Fibroblast of skin of scalp (primary cell): ENCODE measurements at regions not wholly inside any gene's neighbourhood (a gene's known extent, or its start where the extent isn't known, plus 50 kb on each side); places are given as distances from the start of the nearest gene placed in this dataset.

Source experiments
- DNase-seq: peaks from one replicate; pipeline ENCODE4 v3.0.0-alpha.2; 2013

GRCh38 chr5:86780018-86780417 lies 162.3 kb downstream of the COX7C start:
- no peak for DNase-seq

- DNase-seq: no peak
Observed at GRCh38 chr5:86786955-86787354, 169.2 kb downstream of the COX7C start.

DNA sequence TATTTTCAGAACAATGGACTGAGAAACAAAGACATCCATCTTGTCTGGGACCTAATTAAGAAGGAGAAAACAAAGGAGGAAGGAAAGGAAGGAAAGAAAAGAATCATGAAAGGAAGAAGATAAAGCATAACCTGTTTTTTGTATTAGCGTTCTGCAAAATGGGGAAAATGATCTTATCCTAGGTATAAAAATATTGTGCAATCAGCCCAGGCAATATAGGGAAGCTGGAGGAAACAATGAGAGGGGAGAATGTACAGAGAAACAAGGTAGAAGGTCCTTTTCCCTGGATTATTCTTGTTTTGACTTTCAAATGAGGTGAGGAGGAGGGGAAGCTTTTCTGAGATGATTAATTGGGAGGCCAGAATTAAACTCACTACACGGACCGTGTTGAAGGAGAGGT lies 177.9 kb downstream of the COX7C start:
- DNase-seq: no peak

DNA sequence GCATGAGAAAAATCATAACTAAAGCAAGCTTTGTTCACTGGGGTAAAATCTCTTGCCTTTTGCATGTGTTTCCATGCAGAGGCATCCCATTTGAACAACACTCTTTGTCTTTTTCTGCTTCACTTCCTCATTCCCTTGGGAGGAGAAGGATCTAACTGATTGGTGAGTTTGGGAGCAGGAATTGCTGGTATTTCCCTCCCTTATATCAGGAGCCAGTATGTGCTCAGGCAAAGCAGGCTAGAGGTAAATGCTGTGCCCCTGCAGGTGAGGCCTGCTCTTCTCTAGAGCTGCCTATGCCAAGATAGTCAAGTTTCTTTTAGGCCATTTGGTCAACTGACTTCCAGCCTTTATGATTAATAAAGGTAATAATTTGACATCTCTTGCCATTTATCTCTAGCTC lies 179.9 kb downstream of the COX7C start:
- DNase-seq: no peak

- DNase-seq: no peak
Observed at GRCh38 chr5:86806206-86806605, 188.5 kb downstream of the COX7C start.

DNA sequence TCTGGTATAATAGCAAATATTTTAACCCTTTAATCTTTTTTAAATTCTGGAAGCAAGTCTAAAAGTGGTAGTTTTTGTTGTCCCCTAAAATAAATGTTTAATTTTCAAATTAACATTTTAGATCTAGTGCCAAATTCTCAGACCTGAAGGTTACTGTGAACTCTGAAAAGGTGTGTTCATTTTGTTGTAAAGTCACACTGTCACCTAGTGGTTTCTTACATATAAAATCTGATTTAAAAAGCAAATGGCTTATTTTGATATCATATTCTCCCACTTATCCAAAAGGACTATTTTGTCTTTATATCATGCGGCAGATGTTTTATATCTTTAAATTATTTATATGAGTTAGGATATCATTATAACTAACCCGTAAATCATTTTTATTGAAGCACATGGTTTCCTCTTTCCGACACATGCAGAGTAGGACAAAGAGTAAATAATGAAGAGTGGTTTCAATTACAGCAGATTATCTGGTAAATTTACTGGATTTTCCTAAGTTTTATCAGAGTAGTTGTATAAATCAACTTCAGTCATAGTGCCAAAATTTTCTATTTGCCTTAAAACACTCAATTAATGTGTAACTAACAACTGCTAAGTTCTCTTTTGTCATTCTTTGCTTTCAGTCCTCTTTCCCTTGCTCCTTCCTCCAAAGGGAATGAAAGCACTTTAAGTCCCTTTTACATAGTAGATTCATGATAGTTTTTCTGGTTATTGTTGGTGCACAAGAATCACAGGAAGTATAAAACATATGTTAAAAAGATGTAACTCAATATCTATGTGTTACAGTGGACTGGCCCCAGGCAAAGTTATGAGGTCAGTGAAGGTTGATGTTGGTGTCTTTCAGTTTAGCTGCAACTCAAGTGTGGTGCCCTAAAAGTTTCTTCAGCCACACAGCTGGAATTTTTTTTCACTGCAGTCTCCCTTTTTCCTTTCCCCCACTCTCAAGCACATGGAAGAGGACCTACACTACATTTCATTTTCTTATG lies 189.6 kb downstream of the COX7C start:
- DNase-seq: no peak

- DNase-seq: no peak
Observed at GRCh38 chr5:86814315-86814714, 196.6 kb downstream of the COX7C start.

DNA sequence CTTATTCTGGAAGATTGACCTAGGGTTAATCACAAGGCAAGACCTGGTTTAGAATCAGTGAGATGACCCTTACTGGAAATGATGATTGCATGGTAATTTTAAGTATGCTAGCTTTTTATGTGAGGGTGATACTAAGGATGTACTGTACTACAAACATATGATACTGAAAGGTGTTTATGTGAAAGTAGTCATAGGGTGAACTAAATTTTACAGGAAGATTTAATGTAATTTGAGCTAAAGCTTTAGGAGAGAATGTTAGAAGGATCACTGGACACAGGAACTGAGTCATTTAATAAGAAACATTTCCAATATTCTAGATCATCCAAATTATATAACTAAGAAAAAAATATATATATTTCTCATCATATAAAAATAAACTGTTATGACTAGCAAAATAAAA lies 197.2 kb downstream of the COX7C start:
- no peak for DNase-seq

- no peak for DNase-seq
Observed at GRCh38 chr5:86824637-86825036, 206.9 kb downstream of the COX7C start.

DNA sequence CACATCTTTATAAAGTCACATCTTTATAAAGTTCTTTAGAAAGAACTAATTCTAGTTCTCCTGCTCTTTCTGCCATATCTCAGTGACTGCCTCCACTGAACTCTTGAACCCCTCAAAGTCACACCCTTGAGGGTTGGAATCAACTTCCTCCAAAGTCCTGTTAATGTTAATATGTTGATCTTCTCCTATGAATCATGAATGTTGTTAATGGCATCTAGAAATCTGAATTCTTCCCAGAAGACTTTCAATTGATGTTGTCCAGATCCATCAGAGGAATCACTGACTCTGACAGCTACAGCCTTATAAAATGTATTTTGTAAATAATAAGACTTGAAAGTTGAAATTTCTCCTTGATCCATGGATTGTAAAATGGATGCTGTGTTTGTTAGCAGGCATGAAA lies 213.4 kb downstream of the COX7C start:
- no peak for DNase-seq

DNA sequence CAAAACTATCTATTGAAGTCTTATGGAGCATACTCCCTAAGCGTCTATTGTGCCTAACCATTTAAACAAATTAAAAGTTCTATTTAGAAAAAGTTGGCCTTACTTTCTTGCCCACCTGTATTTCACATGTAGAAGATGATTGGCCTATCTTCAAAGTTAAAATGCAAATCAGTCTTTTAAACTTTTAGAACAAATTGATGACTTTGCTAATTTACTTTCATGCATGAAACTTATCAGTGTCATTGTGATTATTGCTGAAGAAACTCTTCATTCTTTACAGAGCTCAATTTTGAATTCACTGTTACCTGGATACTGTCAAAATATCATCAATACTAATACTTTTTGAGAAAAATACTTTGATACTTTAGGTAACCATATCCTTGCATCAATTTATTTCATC lies 216.1 kb downstream of the COX7C start:
- no peak for DNase-seq

GRCh38 chr5:86837610-86838009 lies 219.9 kb downstream of the COX7C start:
- peak; percentile 24 for DNase-seq

GRCh38 chr5:86838083-86838482 lies 220.3 kb downstream of the COX7C start:
- DNase-seq: peak; percentile 3

DNA sequence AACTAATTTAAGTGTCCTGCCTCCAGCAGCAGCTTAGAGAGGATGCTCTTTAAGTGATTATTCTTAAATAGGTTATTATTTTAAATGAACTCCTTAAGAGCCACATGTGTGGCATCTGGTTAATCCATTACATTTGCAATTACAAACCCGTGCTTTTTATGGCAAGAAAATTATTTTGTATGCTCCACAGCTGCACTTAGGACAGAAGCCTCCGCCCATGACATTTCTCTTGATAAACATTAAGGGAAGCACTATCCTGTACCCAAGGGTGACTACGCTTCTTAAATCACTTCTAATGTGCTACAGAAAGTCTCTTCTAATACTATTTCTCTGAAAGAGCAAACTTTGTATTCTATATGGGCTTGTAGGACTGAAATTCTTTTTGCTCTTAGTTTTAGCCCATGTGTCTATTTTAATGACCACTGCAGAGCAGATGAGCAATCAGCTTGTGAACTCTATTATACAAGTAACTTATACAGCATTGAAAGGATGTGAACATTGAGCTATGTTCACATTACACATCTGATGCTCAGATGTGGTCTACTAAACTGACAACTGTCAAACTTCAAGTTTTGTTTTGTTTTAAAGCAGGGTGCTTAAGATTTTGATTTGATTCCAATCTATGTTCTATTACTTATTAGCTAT lies 223.4 kb downstream of the COX7C start:
- DNase-seq: no peak

DNA sequence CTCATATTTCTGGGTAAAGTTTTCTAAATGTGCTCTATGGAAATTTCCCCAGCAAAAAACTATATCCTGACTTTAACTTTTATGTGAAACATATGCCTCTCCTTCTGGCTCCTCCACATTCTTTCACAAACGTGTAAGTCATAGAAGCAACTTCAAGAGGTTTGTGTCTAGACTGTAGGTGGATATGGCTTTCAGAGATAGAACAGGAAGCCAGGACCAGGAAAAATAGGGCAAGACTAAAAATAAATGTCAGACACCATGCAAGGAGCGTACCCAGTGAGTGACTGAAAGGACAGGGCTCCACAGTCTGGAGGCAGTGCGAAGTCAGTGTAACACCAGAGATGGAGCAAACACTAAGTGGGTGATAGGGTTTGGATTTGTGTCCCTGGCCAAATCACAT lies 240.7 kb downstream of the COX7C start:
- DNase-seq: no peak

- no peak for DNase-seq
Observed at GRCh38 chr5:86861512-86861911, 243.8 kb downstream of the COX7C start.

- no peak for DNase-seq
Observed at GRCh38 chr5:86862093-86862492, 244.4 kb downstream of the COX7C start.

DNA sequence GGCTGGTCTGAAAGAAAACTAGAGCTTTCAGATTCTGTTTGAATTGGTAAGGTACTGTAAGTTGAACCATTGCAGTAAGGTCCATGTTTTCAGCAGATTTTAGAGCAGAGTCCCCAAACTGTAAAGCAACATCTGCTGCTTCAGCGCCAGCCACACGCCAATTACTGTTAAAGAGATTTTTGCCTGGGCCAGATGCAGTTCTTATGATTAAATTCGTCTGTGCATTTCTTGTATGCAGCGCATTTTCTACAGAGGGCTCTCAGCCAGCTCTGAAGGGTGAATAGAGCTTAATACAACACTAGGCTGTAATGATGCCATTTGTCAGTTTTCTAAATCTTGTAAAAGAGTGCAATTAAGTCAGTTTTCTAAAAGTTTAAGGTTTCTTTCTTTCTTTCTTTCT lies 246.3 kb downstream of the COX7C start:
- DNase-seq: no peak

DNA sequence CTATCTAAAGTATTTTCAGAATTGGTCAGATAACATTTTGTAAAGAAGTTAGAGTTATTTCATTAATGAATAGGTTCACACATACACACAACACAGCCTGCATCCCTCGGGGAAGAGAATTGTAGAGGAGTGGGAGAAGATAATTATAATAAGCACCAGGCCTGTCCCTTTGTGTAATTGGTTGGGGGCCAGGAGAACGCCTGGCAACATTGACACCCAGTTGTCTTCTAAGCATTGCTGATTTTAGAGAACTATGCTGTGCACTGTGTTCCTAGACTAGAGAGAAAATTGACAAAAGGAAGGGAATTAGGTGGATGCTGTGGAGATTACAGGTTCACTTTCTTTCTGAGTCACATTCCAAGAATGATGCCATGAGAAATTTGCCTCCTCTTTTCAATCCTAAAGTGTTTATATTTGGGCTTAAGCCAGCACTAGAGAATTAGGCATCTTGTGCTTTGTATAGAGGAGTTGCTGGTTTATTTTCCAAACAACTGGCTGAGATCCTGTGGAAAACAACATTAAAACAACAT lies 247.6 kb downstream of the COX7C start:
- no peak for DNase-seq

DNA sequence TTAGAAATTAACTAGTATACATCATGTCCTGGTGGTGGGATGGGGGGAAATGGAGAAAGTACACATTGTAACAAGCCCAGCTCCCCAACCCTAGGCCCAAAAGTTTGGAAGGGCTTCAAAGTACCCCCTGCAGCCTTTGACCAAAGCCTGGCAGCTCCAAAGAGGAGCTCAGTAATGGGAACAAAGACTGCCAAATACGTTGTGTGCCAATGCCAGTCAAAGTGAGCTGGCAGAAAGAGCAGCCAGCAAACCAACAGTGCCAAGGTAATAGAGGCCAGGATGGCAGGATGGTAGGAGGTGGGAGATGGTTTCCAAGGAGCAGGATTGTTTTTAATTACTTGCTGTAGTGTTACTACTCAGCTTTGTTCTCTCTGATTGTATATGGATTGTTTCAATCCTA lies 248.3 kb downstream of the COX7C start:
- no peak for DNase-seq

DNA sequence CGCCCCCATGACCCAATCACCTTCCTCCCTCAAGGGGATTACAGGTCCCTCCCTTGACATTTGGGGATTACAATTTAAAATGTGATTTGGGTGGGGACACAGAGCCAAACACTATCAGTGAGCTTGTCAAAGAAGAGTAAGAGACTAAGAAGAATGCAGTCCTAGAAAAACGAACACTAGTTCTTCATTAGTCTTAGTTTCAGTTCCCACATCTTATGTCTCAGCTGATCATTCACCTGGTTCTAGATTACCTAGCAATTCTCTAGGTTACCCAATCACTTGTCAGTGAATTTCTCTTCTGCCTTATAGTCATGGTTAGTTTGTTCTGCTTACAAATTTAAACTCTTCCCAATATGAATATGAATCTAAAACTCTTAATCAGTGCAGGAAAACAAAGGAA lies 251.5 kb downstream of the COX7C start:
- no peak for DNase-seq

- no peak for DNase-seq
Observed at GRCh38 chr5:86875539-86875938, 257.8 kb downstream of the COX7C start.

- DNase-seq: no peak
Observed at GRCh38 chr5:86878250-86878649, 260.5 kb downstream of the COX7C start.

DNA sequence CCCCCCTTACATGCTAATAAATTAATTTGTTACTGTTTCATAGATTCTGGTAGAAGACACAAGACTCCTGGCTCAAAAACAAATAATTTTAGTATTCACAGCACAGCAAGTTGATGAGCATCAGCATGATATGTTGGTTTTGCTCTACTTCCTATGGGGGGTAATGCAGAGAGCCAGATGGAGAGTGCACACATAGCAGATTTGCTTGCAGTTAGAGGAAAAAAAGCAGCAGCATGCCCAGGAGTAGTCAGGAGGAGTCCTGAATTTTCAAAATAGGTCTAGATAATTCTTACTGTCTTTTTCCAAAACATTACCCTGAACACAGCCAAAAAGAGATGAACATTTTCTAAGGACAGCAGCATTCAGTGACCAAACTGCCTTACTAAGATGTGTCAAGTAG lies 261.3 kb downstream of the COX7C start:
- DNase-seq: no peak
